ENCODE measurements at regions not wholly inside any gene's neighbourhood (a gene's known extent, or its start where the extent isn't known, plus 50 kb on each side); places are given as distances from the start of the nearest gene placed in this dataset.
"Not testable (repeated sequence)": the region's sequence is repeated elsewhere in the genome, so short reads cannot be mapped to it uniquely, and the experiment has no call there.

- Histone ChIP-seq H3K4me3 (ENCODE audit: low read depth, low read length, poor library complexity, severe bottlenecking) (no peak overlapping the region), H3K9me3 (ENCODE audit: low read depth, low read length, poor library complexity, severe bottlenecking) (no peaks in the 10 kb centered on the region), H3K27ac (ENCODE audit: low read depth, low read length, poor library complexity, severe bottlenecking) (no peak overlapping the region), H3K27me3 (replicated peaks; ENCODE audit: insufficient read depth, low read depth, low read length, poor library complexity) (no peaks in the 10 kb centered on the region), H3K4me1 (ENCODE audit: insufficient read depth, low read length, poor library complexity, severe bottlenecking) (no peaks in the 10 kb centered on the region), H3K36me3 (ENCODE audit: insufficient read depth, low read length, poor library complexity, severe bottlenecking) (no peaks in the 10 kb centered on the region)
- intact Hi-C loops (cut with micrococcal nuclease; ENCODE audit: unreplicated experiment): no loop called here
- BruUV-seq (replicated peaks): no TSS peak
- TF ChIP-seq CTCF (conservative IDR thresholded peaks at IDR 0.05; ENCODE audit: low read depth, low read length) (no peak), EZH2 (IDR thresholded peaks at IDR 0.05; ENCODE audit: borderline replicate concordance, low read depth, low read length, poor library complexity, severe bottlenecking) (no peak)
- CTCF ChIA-PET: no interaction called here
- no peak for DNase-seq (ENCODE audit: low spot score)
- POLR2A ChIA-PET (ENCODE audit: low non-redundant PET): no interaction called here
Measured at GRCh38 chr14:37819155-37820015, 224.0 kb downstream of the TTC6 start.

- DNase-seq (ENCODE audit: low spot score); POLR2A ChIA-PET (ENCODE audit: low non-redundant PET); H3K27me3 ChIP-seq (replicated peaks; ENCODE audit: insufficient read depth, low read depth, low read length, poor library complexity); H3K27ac ChIP-seq (ENCODE audit: low read depth, low read length, poor library complexity, severe bottlenecking); H3K4me3 ChIP-seq (ENCODE audit: low read depth, low read length, poor library complexity, severe bottlenecking); CTCF ChIA-PET; H3K9me3 ChIP-seq (ENCODE audit: low read depth, low read length, poor library complexity, severe bottlenecking); H3K4me1 ChIP-seq (ENCODE audit: insufficient read depth, low read length, poor library complexity, severe bottlenecking); H3K36me3 ChIP-seq (ENCODE audit: insufficient read depth, low read length, poor library complexity, severe bottlenecking); BruUV-seq (replicated peaks); intact Hi-C loops (cut with micrococcal nuclease; ENCODE audit: unreplicated experiment): not testable (repeated sequence)
Measured at GRCh38 chr14:37820810-37821209, 225.4 kb downstream of the TTC6 start.

GRCh38 chr14:37824939-37825712, 229.7 kb downstream of the TTC6 start:
- BruUV-seq (replicated peaks): no TSS peak
- Histone ChIP-seq H3K9me3 (ENCODE audit: low read depth, low read length, poor library complexity, severe bottlenecking) (no peaks in the 10 kb centered on the region), H3K4me3 (ENCODE audit: low read depth, low read length, poor library complexity, severe bottlenecking) (no peak overlapping the region), H3K27ac (ENCODE audit: low read depth, low read length, poor library complexity, severe bottlenecking) (no peak overlapping the region), H3K4me1 (ENCODE audit: insufficient read depth, low read length, poor library complexity, severe bottlenecking) (no peaks in the 10 kb centered on the region), H3K36me3 (ENCODE audit: insufficient read depth, low read length, poor library complexity, severe bottlenecking) (no peaks in the 10 kb centered on the region), H3K27me3 (replicated peaks; ENCODE audit: insufficient read depth, low read depth, low read length, poor library complexity) (no peaks in the 10 kb centered on the region)
- TF ChIP-seq CTCF (conservative IDR thresholded peaks at IDR 0.05; ENCODE audit: low read depth, low read length): no peak
- TF ChIP-seq EZH2 (IDR thresholded peaks at IDR 0.05; ENCODE audit: borderline replicate concordance, low read depth, low read length, poor library complexity, severe bottlenecking): no peak
- intact Hi-C loops (cut with micrococcal nuclease; ENCODE audit: unreplicated experiment): no loop called here
- DNase-seq (ENCODE audit: low spot score): no peak
- ChIA-PET POLR2A (ENCODE audit: low non-redundant PET) (no interaction called here), CTCF (no interaction called here)
